GM19467 (cell line): ENCODE measurements at regions not wholly inside any gene's neighbourhood (a gene's known extent, or its start where the extent isn't known, plus 50 kb on each side); places are given as distances from the start of the nearest gene placed in this dataset.

Experiments
- ATAC-seq: cut with Tn5 transposase; IDR thresholded peaks from one replicate; pipeline ENCODE4 v1.9.1; 2021; ENCODE audit warnings: mild to moderate bottlenecking, moderate library complexity; ENCODE audit not compliant: unreplicated experiment

GRCh38 chr11:11081776-11082175, 223.9 kb upstream of the ZBED5 start:
- no peak for ATAC-seq

- ATAC-seq = no peak
Measured at GRCh38 chr11:11081288-11081687, 223.4 kb upstream of the ZBED5 start.

- no peak for ATAC-seq
Measured at GRCh38 chr11:11078344-11079086, 220.7 kb upstream of the ZBED5 start.

- no peak for ATAC-seq
Measured at GRCh38 chr11:11077898-11078297, 220.0 kb upstream of the ZBED5 start.

GRCh38 chr11:11076879-11077278, 219.0 kb upstream of the ZBED5 start:
- no peak for ATAC-seq

GRCh38 chr11:11076276-11076675, 218.4 kb upstream of the ZBED5 start:
- no peak for ATAC-seq

- ATAC-seq = no peak
Measured at GRCh38 chr11:11075515-11076171, 217.8 kb upstream of the ZBED5 start.

- ATAC-seq = no peak
Measured at GRCh38 chr11:11074686-11075335, 217.0 kb upstream of the ZBED5 start.

GRCh38 chr11:11073996-11074395, 216.1 kb upstream of the ZBED5 start:
- no peak for ATAC-seq

- no peak for ATAC-seq
Measured at GRCh38 chr11:11072067-11072466, 214.2 kb upstream of the ZBED5 start.

- no peak for ATAC-seq
Measured at GRCh38 chr11:11071486-11071885, 213.6 kb upstream of the ZBED5 start.

GRCh38 chr11:11070976-11071375, 213.1 kb upstream of the ZBED5 start:
- no peak for ATAC-seq

- no peak for ATAC-seq
Measured at GRCh38 chr11:11069841-11070835, 212.3 kb upstream of the ZBED5 start.

- ATAC-seq = no peak
Measured at GRCh38 chr11:11068113-11068512, 210.3 kb upstream of the ZBED5 start.

- no peak for ATAC-seq
Measured at GRCh38 chr11:11065396-11065795, 207.5 kb upstream of the ZBED5 start.

GRCh38 chr11:11057472-11057854, 199.6 kb upstream of the ZBED5 start:
- no peak for ATAC-seq

- ATAC-seq = no peak
Measured at GRCh38 chr11:11056749-11057471, 199.1 kb upstream of the ZBED5 start.

GRCh38 chr11:11056316-11056715, 198.5 kb upstream of the ZBED5 start:
- no peak for ATAC-seq

GRCh38 chr11:11047851-11048610, 190.2 kb upstream of the ZBED5 start:
- no peak for ATAC-seq

GRCh38 chr11:11046781-11047180, 188.9 kb upstream of the ZBED5 start:
- ATAC-seq = no peak
